ENCODE measurements at regions not wholly inside any gene's neighbourhood (a gene's known extent, or its start where the extent isn't known, plus 50 kb on each side); places are given as distances from the start of the nearest gene placed in this dataset.

GRCh38 chr12:74145328-74145727 is 392.3 kb upstream of the ATXN7L3B start:
- no peak for TF ChIP-seq CTCF (IDR thresholded peaks at IDR 0.05; ENCODE audit: low read depth, low read length)
- no peaks in the 10 kb centered on the region for H3K4me1 ChIP-seq (ENCODE audit: low read depth)
- no peak overlapping the region for H3K27ac ChIP-seq
- H3K27me3 ChIP-seq = no peaks in the 10 kb centered on the region
- no peak overlapping the region for H3K4me3 ChIP-seq
- DNase-seq (ENCODE audit: low read depth in 1 of 2, low spot score in 1 of 2) = no peak
- no peaks in the 10 kb centered on the region for H3K9me3 ChIP-seq (ENCODE audit: low read depth)
- H3K36me3 ChIP-seq = no peaks in the 10 kb centered on the region

GRCh38 chr12:74148849-74149248 is 388.8 kb upstream of the ATXN7L3B start:
- Histone ChIP-seq H3K27me3 (no peaks in the 10 kb centered on the region), H3K4me1 (ENCODE audit: low read depth) (no peaks in the 10 kb centered on the region), H3K36me3 (no peaks in the 10 kb centered on the region), H3K9me3 (ENCODE audit: low read depth) (no peaks in the 10 kb centered on the region), H3K27ac (no peak overlapping the region), H3K4me3 (no peak overlapping the region)
- DNase-seq (ENCODE audit: low read depth in 1 of 2, low spot score in 1 of 2) = no peak
- TF ChIP-seq CTCF (IDR thresholded peaks at IDR 0.05; ENCODE audit: low read depth, low read length) = no peak

- Histone ChIP-seq H3K4me1 (ENCODE audit: low read depth) (no peaks in the 10 kb centered on the region), H3K9me3 (ENCODE audit: low read depth) (no peaks in the 10 kb centered on the region), H3K36me3 (no peaks in the 10 kb centered on the region), H3K27ac (no peak overlapping the region), H3K4me3 (no peak overlapping the region), H3K27me3 (no peaks in the 10 kb centered on the region)
- no peak for TF ChIP-seq CTCF (IDR thresholded peaks at IDR 0.05; ENCODE audit: low read depth, low read length)
- DNase-seq (ENCODE audit: low read depth in 1 of 2, low spot score in 1 of 2) = peak in 1 of 2 donors; percentile 5
These were observed 385.3 kb upstream of the ATXN7L3B start for GRCh38 chr12:74152370-74152769.

- Histone ChIP-seq H3K36me3 (no peaks in the 10 kb centered on the region), H3K27ac (no peak overlapping the region), H3K4me3 (no peak overlapping the region), H3K9me3 (ENCODE audit: low read depth) (no peaks in the 10 kb centered on the region), H3K4me1 (ENCODE audit: low read depth) (no peaks in the 10 kb centered on the region), H3K27me3 (no peaks in the 10 kb centered on the region)
- no peak for DNase-seq (ENCODE audit: low read depth in 1 of 2, low spot score in 1 of 2)
- TF ChIP-seq CTCF (IDR thresholded peaks at IDR 0.05; ENCODE audit: low read depth, low read length) = no peak
These were observed 371.5 kb upstream of the ATXN7L3B start for GRCh38 chr12:74166096-74166495.

GRCh38 chr12:74169607-74170006 is 368.0 kb upstream of the ATXN7L3B start:
- no peak for TF ChIP-seq CTCF (IDR thresholded peaks at IDR 0.05; ENCODE audit: low read depth, low read length)
- Histone ChIP-seq H3K27me3 (no peaks in the 10 kb centered on the region), H3K4me3 (no peak overlapping the region)

More at GRCh38 chr12:74169607-74170006, 368.0 kb upstream of the ATXN7L3B start:
- no peak for DNase-seq (ENCODE audit: low read depth in 1 of 2, low spot score in 1 of 2)
- H3K4me1 ChIP-seq (ENCODE audit: low read depth) = no peaks in the 10 kb centered on the region
- no peak overlapping the region for H3K27ac ChIP-seq
- no peaks in the 10 kb centered on the region for H3K36me3 ChIP-seq
- no peaks in the 10 kb centered on the region for H3K9me3 ChIP-seq (ENCODE audit: low read depth)
